Ovary (tissue), 3 donors: ENCODE measurements at regions not wholly inside any gene's neighbourhood (a gene's known extent, or its start where the extent isn't known, plus 50 kb on each side); places are given as distances from the start of the nearest gene placed in this dataset.

ENCODE experiments used
- CTCF ChIP-seq, 3 donors: fragments of 450-650 bp in 2 of 3; fragments of 200-600 bp in 1 of 3; IDR thresholded peaks; one replicate each; pipeline versions ENCODE4 v1.5.1 to v1.8.0; 2016 to 2022; ENCODE audit warnings: antibody characterized with exemption in 3 of 3, mild to moderate bottlenecking in 1 of 3
- EP300 ChIP-seq: sonication (generic); formaldehyde crosslinking; IDR thresholded peaks from one replicate; pipeline ENCODE4 v1.6.1; 2017; ENCODE audit warnings: antibody characterized with exemption
- POLR2A ChIP-seq: fragments of 450-650 bp; IDR thresholded peaks from one replicate; pipeline ENCODE4 v1.6.1; 2017; ENCODE audit warnings: antibody characterized with exemption, mild to moderate bottlenecking, moderate library complexity
- donor health status: DM: no; HTN: no; CAD: no.

GRCh38 chr13:34765446-34766180 is 176.5 kb upstream of the NBEA start:
- TF ChIP-seq EP300: no peak
- TF ChIP-seq CTCF (IDR thresholded peaks at IDR 0.05): no peak
- no peak for TF ChIP-seq POLR2A
